ENCODE measurements at regions not wholly inside any gene's neighbourhood (a gene's known extent, or its start where the extent isn't known, plus 50 kb on each side); places are given as distances from the start of the nearest gene placed in this dataset.

DNA sequence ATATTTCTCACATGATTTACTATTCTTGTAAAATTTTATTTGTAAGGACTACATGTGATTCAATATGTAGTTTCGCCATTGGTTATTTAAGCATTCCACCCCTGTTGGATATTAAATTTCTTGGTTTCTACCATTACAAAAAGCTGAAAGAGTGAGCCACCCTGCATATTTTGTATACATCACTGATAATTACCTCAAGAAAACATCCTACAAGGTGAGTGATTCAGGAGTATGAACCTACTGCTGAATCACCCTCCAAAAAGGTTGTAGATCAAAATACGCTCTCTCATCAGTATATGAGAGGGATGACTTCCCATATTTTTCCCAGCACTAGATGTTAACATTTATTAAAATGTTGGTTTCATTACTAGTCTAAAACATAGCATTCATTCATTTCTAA lies 454.3 kb upstream of the WWC1 start:
- TF ChIP-seq, protein P1, sequence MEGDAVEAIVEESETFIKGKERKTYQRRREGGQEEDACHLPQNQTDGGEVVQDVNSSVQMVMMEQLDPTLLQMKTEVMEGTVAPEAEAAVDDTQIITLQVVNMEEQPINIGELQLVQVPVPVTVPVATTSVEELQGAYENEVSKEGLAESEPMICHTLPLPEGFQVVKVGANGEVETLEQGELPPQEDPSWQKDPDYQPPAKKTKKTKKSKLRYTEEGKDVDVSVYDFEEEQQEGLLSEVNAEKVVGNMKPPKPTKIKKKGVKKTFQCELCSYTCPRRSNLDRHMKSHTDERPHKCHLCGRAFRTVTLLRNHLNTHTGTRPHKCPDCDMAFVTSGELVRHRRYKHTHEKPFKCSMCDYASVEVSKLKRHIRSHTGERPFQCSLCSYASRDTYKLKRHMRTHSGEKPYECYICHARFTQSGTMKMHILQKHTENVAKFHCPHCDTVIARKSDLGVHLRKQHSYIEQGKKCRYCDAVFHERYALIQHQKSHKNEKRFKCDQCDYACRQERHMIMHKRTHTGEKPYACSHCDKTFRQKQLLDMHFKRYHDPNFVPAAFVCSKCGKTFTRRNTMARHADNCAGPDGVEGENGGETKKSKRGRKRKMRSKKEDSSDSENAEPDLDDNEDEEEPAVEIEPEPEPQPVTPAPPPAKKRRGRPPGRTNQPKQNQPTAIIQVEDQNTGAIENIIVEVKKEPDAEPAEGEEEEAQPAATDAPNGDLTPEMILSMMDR (IDR thresholded peaks at IDR 0.05; ENCODE audit: low read depth, low read length) = no peak
- no peak for DNase-seq (ENCODE audit: extremely low read depth, low read depth)

GRCh38 chr5:167839065-167839464 lies 452.4 kb upstream of the WWC1 start:
- TF ChIP-seq, protein P1 (IDR thresholded peaks at IDR 0.05; ENCODE audit: low read depth, low read length) = no peak
- no peak for DNase-seq (ENCODE audit: extremely low read depth, low read depth)

DNA sequence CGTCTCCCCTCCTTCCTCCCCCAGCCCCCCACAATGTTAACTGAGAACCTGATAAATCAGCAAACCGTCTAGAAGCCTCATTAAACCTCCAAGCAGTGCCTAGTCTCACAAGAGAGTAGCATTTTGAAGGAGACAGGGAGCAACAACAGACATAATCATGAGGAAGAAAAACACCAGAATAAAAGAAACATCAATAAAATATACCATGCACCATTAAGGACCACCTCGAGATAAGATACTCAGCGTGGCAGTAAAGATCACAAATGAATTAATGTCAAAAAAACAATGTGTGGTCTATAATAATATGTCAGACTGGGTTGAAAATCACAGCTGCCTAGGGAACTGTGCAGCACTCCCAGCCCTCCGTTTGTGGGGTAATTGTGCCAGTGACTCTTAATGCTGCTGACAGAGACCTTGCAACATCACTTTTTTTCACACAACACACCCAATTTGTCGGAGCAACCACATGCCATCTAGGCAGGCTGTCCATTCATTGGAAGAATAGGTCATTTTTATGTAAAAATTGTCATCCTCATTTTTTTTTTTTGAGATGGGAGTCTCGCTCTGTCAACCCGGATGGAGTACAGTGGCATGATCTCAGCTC lies 450.8 kb upstream of the WWC1 start:
- DNase-seq (ENCODE audit: extremely low read depth, low read depth) = no peak
- TF ChIP-seq, protein P1 (IDR thresholded peaks at IDR 0.05; ENCODE audit: low read depth, low read length) = no peak

DNA sequence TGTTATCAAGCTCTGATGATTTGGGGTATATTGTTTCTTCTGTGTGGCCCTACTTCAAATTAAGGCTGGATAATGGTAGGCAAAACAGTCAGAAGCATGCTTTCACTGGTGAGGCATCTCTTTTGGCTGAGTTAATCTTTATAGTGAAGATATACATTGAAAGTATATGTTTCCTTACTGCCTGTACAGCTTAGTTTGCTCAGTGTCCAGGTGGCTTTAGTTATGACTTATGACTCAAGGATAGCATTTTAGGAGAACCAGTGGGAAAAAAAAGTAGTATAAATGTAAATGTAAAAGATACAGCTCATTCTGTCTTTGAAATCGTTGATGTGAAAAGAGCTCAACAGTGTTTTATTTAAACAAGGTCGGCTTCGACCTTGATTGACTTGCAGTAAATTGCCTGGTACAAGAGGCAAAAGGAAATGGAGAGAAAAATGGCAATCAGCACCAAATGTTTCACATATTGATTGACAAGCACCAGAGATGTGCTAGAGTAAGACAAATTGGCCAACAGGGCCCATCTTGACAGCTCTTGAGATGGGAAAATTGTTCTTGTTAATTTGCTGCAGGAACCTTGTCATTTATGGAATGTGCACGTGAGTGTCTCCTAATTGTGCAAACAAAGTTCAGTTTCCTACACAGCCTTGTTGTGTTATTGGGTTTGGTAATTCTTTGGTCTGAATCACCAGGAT lies 447.4 kb upstream of the WWC1 start:
- TF ChIP-seq, protein P1 (IDR thresholded peaks at IDR 0.05; ENCODE audit: low read depth, low read length) = no peak
- DNase-seq (ENCODE audit: extremely low read depth, low read depth) = no peak

GRCh38 chr5:167845952-167846351 lies 445.5 kb upstream of the WWC1 start:
- no peak for DNase-seq (ENCODE audit: extremely low read depth, low read depth)
- TF ChIP-seq, protein P1 (IDR thresholded peaks at IDR 0.05; ENCODE audit: low read depth, low read length) = no peak

- TF ChIP-seq, protein P1 (IDR thresholded peaks at IDR 0.05; ENCODE audit: low read depth, low read length) = no peak
- DNase-seq (ENCODE audit: extremely low read depth, low read depth) = no peak
Measured at GRCh38 chr5:167849874-167850273, 441.6 kb upstream of the WWC1 start.

GRCh38 chr5:167850911-167851310 lies 440.5 kb upstream of the WWC1 start:
- TF ChIP-seq, protein P1 (IDR thresholded peaks at IDR 0.05; ENCODE audit: low read depth, low read length) = no peak
- DNase-seq (ENCODE audit: extremely low read depth, low read depth) = no peak
